ENCODE measurements at regions not wholly inside any gene's neighbourhood (a gene's known extent, or its start where the extent isn't known, plus 50 kb on each side); places are given as distances from the start of the nearest gene placed in this dataset.

DNA sequence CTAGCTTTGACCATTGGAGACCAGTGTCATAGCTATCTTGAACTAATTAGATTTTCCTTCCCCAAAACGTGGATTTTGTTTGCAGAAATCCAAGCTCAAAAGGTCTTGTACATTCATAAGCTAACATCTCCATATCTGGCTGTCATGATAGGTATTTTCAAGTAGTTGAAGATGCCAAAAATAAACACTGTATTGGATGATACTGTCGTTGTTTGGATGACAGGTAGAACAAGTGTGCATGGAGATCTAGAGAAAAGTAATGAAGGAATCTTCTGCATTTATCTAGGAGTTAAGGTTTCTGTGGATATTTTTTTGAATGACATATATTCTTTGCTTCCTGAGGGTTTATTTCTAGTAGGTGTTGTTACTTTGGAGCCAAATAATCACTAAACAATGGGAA lies 1696.1 kb downstream of the SI start:
- H3K9me3 Mint-ChIP-seq (ENCODE audit: insufficient read depth): no peaks in the 10 kb centered on the region
- CTCF ChIA-PET: no interaction called here
- Histone ChIP-seq H3K9ac (ENCODE audit: low read length) (no peak overlapping the region), H3K79me2 (ENCODE audit: control insufficient read depth, insufficient read depth, low read length) (no peaks in the 10 kb centered on the region), H3K27me3 (replicated peaks in 1 of 4; ENCODE audit: control extremely low read depth in 1 of 4, control insufficient read depth in 3 of 4, insufficient read depth in 4 of 4, low read length in 3 of 4) (no peaks in the 10 kb centered on the region), H4K20me1 (ENCODE audit: control insufficient read depth, insufficient read depth, low read length, poor library complexity, severe bottlenecking) (no peaks in the 10 kb centered on the region), H3K9me3 (ENCODE audit: control extremely low read depth in 1 of 3, control insufficient read depth in 2 of 3, insufficient read depth in 1 of 3, low read length in 2 of 3) (no peaks in the 10 kb centered on the region), H3K36me3 (replicated peaks in 1 of 2; ENCODE audit: control extremely low read depth in 1 of 2, control insufficient read depth in 1 of 2, extremely low read depth in 1 of 2, insufficient read depth in 2 of 2, low read length in 1 of 2) (no peaks in the 10 kb centered on the region), H3K4me3 (ENCODE audit: control extremely low read depth in 1 of 5, extremely low read depth in 1 of 5, insufficient read depth in 1 of 5, low read depth in 2 of 5, low read length in 4 of 5) (no peak overlapping the region), H3K4me2 (replicated peaks; ENCODE audit: low read depth, low read length, poor library complexity, severe bottlenecking) (no peak overlapping the region), H3K27ac (ENCODE audit: low read length in 2 of 2) (no peak overlapping the region), H3K4me1 (ENCODE audit: control insufficient read depth in 2 of 2, insufficient read depth in 2 of 2, low read length in 2 of 2) (no peaks in the 10 kb centered on the region), H2AFZ (ENCODE audit: insufficient read depth, low read depth, low read length, poor library complexity, severe bottlenecking) (no peak overlapping the region)
- no peaks in the 10 kb centered on the region for H3K4me1 Mint-ChIP-seq
- DNase-seq: no peak
- intact Hi-C loops (cut with micrococcal nuclease): no loop called here
- ATAC-seq (ENCODE audit: low read depth): no peak
- no peak overlapping the region for H3K4me3 Mint-ChIP-seq
- TF ChIP-seq, protein P1, sequence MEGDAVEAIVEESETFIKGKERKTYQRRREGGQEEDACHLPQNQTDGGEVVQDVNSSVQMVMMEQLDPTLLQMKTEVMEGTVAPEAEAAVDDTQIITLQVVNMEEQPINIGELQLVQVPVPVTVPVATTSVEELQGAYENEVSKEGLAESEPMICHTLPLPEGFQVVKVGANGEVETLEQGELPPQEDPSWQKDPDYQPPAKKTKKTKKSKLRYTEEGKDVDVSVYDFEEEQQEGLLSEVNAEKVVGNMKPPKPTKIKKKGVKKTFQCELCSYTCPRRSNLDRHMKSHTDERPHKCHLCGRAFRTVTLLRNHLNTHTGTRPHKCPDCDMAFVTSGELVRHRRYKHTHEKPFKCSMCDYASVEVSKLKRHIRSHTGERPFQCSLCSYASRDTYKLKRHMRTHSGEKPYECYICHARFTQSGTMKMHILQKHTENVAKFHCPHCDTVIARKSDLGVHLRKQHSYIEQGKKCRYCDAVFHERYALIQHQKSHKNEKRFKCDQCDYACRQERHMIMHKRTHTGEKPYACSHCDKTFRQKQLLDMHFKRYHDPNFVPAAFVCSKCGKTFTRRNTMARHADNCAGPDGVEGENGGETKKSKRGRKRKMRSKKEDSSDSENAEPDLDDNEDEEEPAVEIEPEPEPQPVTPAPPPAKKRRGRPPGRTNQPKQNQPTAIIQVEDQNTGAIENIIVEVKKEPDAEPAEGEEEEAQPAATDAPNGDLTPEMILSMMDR (IDR thresholded peaks at IDR 0.05): no peak
- no peak for TF ChIP-seq EZH2 (IDR thresholded peaks at IDR 0.05; ENCODE audit: borderline replicate concordance, insufficient read depth, low read depth, low read length, poor library complexity, severe bottlenecking)
- H3K27me3 Mint-ChIP-seq: no peaks in the 10 kb centered on the region
- H3K27ac Mint-ChIP-seq: no peak overlapping the region
- 100% methylated on average over 1 of the region's 2 CpGs for WGBS (ENCODE audit: insufficient coverage)
- POLR2A ChIA-PET: no interaction called here

DNA sequence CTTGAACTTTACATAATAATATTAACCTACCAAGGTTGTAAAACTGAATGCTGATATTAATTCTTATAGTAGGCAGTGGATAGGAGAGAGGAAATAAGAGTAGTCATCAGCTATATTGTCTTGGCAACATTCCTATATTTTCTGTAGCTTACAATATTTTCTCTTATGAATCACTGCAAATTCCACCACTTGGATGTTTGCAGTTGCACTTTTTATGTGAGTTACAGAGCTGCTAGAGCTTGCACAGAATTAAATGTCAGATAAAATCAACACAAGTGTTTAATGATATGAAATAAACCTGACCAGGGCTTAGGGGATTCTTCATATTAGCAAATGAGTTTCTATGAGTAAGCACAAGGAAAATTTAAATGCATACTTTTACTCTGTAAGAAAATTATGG lies 1710.1 kb downstream of the SI start:
- no peak for DNase-seq
- H3K4me2 ChIP-seq (replicated peaks; ENCODE audit: low read depth, low read length, poor library complexity, severe bottlenecking): no peak overlapping the region
- H3K4me1 ChIP-seq (ENCODE audit: control insufficient read depth in 2 of 2, insufficient read depth in 2 of 2, low read length in 2 of 2): no peaks in the 10 kb centered on the region
- H2AFZ ChIP-seq (ENCODE audit: insufficient read depth, low read depth, low read length, poor library complexity, severe bottlenecking): no peak overlapping the region
- H3K27me3 ChIP-seq (replicated peaks in 1 of 4; ENCODE audit: control extremely low read depth in 1 of 4, control insufficient read depth in 3 of 4, insufficient read depth in 4 of 4, low read length in 3 of 4): no peaks in the 10 kb centered on the region
- H3K9me3 Mint-ChIP-seq (ENCODE audit: insufficient read depth): peaks cover 2% of the 10 kb centered on the region
- peaks cover 0 to 4% (median 0%) of the 10 kb centered on the region in 3 donors for H3K9me3 ChIP-seq (ENCODE audit: control extremely low read depth in 1 of 3, control insufficient read depth in 2 of 3, insufficient read depth in 1 of 3, low read length in 2 of 3)
- H3K4me3 Mint-ChIP-seq: no peak overlapping the region
- ChIA-PET POLR2A (no interaction called here), CTCF (no interaction called here)
- no peak overlapping the region for H3K27ac Mint-ChIP-seq
- no peaks in the 10 kb centered on the region for H3K27me3 Mint-ChIP-seq
- ATAC-seq (ENCODE audit: low read depth): no peak
- H3K4me3 ChIP-seq (ENCODE audit: control extremely low read depth in 1 of 5, extremely low read depth in 1 of 5, insufficient read depth in 1 of 5, low read depth in 2 of 5, low read length in 4 of 5): no peak overlapping the region
- no peak for TF ChIP-seq EZH2 (IDR thresholded peaks at IDR 0.05; ENCODE audit: borderline replicate concordance, insufficient read depth, low read depth, low read length, poor library complexity, severe bottlenecking)
- TF ChIP-seq, protein P1 (IDR thresholded peaks at IDR 0.05): no peak
- no peak overlapping the region for H3K9ac ChIP-seq (ENCODE audit: low read length)
- H3K36me3 ChIP-seq (replicated peaks in 1 of 2; ENCODE audit: control extremely low read depth in 1 of 2, control insufficient read depth in 1 of 2, extremely low read depth in 1 of 2, insufficient read depth in 2 of 2, low read length in 1 of 2): no peaks in the 10 kb centered on the region
- H3K4me1 Mint-ChIP-seq: no peaks in the 10 kb centered on the region
- no peaks in the 10 kb centered on the region for H3K79me2 ChIP-seq (ENCODE audit: control insufficient read depth, insufficient read depth, low read length)
- H3K27ac ChIP-seq (ENCODE audit: low read length in 2 of 2): no peak overlapping the region
- H4K20me1 ChIP-seq (ENCODE audit: control insufficient read depth, insufficient read depth, low read length, poor library complexity, severe bottlenecking): no peaks in the 10 kb centered on the region
- intact Hi-C loops (cut with micrococcal nuclease): no loop called here

Measured in B cell (primary cell).